Stimulated activated CD4-positive, alpha-beta T cell treated with anti-CD3 and anti-CD28 coated beads, Interleukin-12 subunit alpha, Interleukin-12 subunit beta, amount 100 ng/mL, for 24 hours (primary cell): ENCODE measurements at regions not wholly inside any gene's neighbourhood (a gene's known extent, or its start where the extent isn't known, plus 50 kb on each side); places are given as distances from the start of the nearest gene placed in this dataset.
A peak's percentile ranks its signal among the peaks of the same experiment; 100 is the strongest.

ENCODE experiments used
- DNase-seq, 2 experiments: peaks; one replicate each; pipeline ENCODE4 v3.0.0-alpha.2; 2020; ENCODE audit warnings: low read depth in 2 of 2

GRCh38 chr10:100612601-100613595 is 77.2 kb downstream of the HIF1AN start:
- no peak for DNase-seq

DNA sequence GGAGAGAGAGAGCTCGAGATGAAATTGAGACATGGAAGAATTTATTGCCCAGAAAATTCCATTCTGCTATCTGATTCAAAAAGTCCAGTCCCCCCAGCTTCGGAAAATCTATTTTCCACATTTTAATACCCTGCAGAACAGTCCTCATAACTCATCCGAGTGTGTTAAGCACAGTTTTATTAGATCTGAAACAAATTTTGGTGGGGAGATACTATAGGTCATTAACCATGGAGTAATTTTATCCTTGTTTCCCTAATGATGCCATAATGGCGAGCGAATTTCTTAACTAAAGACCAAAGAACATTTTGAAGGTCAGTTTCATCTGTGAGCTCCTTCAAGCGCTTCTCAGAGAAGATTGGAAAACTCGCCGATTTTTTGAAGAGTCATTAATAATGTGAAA is 78.1 kb downstream of the HIF1AN start:
- no peak for DNase-seq

DNA sequence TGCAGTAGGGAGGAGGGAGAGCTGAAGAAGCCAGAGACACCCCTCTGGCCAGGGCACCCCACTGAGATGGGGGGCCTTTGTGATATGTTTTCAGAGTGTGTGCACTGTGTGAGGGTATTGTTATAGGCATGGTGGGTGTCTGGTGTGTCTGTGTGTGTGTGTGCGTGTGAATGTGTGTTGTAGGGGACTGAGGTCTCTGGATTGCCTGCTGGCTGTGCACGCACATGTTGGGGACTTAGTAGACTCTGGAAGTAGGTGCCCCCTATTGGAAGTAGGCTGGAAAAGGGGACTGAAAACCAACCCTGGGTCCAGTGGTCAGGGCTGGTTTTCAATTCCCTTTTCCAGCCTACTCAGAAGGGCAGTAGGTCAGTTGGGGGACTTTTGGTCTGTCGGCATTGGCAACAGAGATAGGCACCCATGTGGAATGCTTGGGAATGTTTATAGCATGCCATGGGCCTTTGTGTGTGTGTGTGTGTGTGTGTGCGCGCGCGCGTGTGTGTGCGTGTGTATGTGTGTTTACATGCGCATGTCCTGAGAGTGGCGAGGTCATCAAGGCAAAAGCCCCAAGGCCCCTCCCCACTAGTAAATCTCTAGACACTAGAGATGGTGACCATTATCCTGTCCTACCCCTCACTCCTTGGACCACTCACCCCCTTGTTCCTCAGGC is 78.8 kb downstream of the HIF1AN start:
- DNase-seq, result no peak

DNA sequence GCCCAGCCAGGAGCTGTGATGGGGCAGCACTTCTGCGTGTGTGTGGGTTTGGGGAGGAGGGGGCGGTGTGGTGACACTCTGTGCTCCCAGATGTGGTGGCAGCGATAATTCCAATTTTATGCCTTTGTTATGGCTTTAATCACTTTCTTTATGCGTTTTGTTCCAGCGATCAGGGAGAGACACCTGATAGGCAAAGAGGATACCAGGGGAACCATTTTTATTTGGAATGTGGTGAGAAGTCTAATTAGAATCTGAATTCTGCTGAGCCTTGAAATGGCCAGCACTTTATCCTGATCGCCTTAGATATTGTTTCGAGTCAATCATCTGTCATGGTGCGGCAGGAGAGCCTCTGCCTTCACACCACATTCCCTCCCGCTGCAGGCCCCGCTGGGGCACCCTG is 79.5 kb downstream of the HIF1AN start:
- no peak for DNase-seq

- DNase-seq, result no peak
Observed at GRCh38 chr10:100615908-100616307, 80.2 kb downstream of the HIF1AN start.

GRCh38 chr10:100618091-100618615 is 82.4 kb downstream of the HIF1AN start:
- no peak for DNase-seq

- no peak for DNase-seq
Observed at GRCh38 chr10:100618632-100619255, 83.0 kb downstream of the HIF1AN start.

GRCh38 chr10:100620087-100620835 is 84.5 kb downstream of the HIF1AN start:
- DNase-seq, result no peak

GRCh38 chr10:100621360-100622205 is 85.8 kb downstream of the HIF1AN start:
- peak in 1 of 2 experiments; percentile 11 for DNase-seq

GRCh38 chr10:100622946-100623345 is 87.2 kb downstream of the HIF1AN start:
- DNase-seq, result no peak

DNA sequence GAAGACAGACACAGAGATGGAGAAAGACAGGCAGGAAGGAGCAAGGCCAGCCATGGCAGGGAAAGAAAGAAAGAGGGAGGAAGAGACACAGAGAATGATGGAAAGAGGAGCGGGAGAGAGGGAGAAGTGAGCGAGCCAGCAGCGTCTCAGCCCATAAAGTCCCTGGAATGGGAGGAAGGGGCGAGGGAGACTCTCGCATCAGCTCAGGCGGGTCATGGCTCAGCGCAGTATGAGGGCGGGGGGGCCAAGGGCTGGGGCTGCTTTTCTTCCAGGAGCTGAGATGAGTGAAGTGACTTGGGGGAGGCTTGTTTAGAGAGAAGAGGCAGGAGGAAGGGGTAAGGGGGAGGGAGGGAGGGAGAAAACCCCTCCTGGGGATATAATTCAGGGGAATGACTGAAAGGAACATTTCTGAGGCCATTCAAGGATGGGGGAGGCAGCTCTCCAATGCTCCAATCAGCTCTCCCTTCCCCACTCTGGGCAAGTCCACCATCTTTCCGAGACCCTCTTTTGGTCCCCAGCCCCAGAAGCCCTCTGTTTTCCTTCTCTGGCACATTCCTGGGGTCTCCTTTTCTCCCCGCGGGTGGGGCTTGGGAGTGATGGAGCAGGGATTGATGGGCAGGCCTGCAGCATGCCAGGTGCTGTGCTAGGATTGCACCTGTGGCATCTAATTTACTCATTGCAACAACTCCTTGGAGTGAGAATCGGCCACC is 87.9 kb downstream of the HIF1AN start:
- DNase-seq, result no peak

DNA sequence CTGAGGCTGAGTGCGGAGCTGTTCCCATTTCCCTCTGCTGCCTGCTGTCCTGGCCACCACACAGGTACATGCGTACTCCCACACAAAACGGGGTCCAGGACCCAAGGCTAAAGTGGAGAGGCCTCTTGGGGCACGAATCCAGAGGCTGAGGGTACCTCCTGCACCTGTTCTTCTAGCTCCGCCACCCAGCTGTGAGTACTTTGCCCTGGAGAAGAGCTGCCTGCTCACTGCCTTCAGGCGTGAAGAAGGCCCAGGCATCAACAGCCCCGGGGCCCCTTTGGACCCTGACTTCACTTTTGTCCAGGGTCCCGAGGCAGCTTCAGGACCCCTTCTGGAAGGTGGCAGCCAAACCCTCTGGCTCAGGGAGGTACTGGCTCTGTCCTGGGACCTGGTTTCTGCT is 88.6 kb downstream of the HIF1AN start:
- DNase-seq, result no peak

GRCh38 chr10:100625816-100626215 is 90.1 kb downstream of the HIF1AN start:
- no peak for DNase-seq

GRCh38 chr10:100628061-100628460 is 92.3 kb downstream of the HIF1AN start:
- no peak for DNase-seq

DNA sequence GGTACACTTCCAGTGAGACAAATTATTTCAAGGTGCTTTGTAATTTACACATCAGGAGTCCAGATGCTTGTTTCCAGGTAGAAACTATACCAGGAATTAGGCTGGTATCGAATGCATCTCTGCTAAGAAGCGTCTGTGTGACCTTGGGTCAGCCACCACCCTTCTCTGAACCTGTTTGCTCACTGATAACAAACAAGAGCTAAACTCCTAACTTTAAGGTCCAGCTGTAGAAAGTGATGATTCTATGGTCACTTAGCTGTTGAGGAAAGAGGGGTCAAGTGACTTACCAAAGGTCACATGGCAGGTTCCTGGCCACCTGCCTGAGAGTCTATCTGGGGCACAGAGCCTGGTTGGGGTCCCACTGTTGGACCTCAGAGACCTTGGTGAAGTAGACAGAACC is 95.4 kb downstream of the HIF1AN start:
- no peak for DNase-seq

GRCh38 chr10:100632027-100632426 is 96.3 kb downstream of the HIF1AN start:
- no peak for DNase-seq

- DNase-seq, result no peak
Observed at GRCh38 chr10:100634034-100634433, 98.3 kb downstream of the HIF1AN start.

- DNase-seq, result no peak
Observed at GRCh38 chr10:100636848-100637553, 101.3 kb downstream of the HIF1AN start.

- DNase-seq, result no peak
Observed at GRCh38 chr10:100637785-100638184, 102.0 kb downstream of the HIF1AN start.
